ENCODE measurements at regions not wholly inside any gene's neighbourhood (a gene's known extent, or its start where the extent isn't known, plus 50 kb on each side); places are given as distances from the start of the nearest gene placed in this dataset.

DNA sequence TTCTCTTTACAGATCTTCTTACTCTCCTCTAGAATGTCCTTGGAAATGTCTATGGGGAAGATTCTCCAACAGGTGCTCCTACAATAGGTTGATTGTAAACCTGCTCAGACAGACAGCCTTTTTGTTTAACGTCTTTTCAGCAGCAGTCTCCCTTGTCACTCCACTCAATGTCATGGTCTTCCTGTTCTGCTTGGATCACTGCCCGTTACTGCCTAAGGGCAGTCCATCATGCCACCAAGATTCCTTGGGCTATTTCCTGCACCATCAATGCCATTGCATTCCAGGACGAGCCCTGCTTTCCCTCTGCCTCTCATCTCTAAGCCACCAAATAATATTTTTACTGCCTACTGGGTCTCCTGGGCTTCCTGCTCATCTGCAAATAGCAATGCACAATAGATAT is 97.4 kb upstream of the GALNT5 start:
- TF ChIP-seq, protein P1, sequence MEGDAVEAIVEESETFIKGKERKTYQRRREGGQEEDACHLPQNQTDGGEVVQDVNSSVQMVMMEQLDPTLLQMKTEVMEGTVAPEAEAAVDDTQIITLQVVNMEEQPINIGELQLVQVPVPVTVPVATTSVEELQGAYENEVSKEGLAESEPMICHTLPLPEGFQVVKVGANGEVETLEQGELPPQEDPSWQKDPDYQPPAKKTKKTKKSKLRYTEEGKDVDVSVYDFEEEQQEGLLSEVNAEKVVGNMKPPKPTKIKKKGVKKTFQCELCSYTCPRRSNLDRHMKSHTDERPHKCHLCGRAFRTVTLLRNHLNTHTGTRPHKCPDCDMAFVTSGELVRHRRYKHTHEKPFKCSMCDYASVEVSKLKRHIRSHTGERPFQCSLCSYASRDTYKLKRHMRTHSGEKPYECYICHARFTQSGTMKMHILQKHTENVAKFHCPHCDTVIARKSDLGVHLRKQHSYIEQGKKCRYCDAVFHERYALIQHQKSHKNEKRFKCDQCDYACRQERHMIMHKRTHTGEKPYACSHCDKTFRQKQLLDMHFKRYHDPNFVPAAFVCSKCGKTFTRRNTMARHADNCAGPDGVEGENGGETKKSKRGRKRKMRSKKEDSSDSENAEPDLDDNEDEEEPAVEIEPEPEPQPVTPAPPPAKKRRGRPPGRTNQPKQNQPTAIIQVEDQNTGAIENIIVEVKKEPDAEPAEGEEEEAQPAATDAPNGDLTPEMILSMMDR (IDR thresholded peaks at IDR 0.05; ENCODE audit: insufficient read depth, low read depth, low read length): no peak
- TF ChIP-seq EZH2 (IDR thresholded peaks at IDR 0.05; ENCODE audit: insufficient read depth, low read length): no peak

Data from astrocyte (in vitro differentiated cells and primary cell).